H1 (cell line): ENCODE measurements at regions not wholly inside any gene's neighbourhood (a gene's known extent, or its start where the extent isn't known, plus 50 kb on each side); places are given as distances from the start of the nearest gene placed in this dataset.

Source experiments
- EGR1 ChIP-seq: IDR thresholded peaks from 2 replicates; pipeline ENCODE4 v1.6.1; 2011; ENCODE audit warnings: low read depth, low read length, borderline replicate concordance
- JUN ChIP-seq: IDR thresholded peaks from 2 replicates; pipeline ENCODE4 v1.6.1; 2011; ENCODE audit warnings: low read depth, mild to moderate bottlenecking, improper control_type of control experiment, low read length
- JUND ChIP-seq: IDR thresholded peaks from 2 replicates; pipeline ENCODE4 v1.6.1; 2011; ENCODE audit warnings: mild to moderate bottlenecking, improper control_type of control experiment, low read length
- POLR2A ChIP-seq, 2 experiments: IDR thresholded peaks; 1 replicate in 1 of 2; 2 replicates in 1 of 2; pipeline ENCODE4 v1.6.1; 2011; ENCODE audit warnings: low read depth in 2 of 2, low read length in 2 of 2, mild to moderate bottlenecking in 2 of 2; ENCODE audit errors: control extremely low read depth in 1 of 2
- RFX5 ChIP-seq: IDR thresholded peaks from 2 replicates; pipeline ENCODE4 v1.6.1; 2011; ENCODE audit warnings: low read depth, low read length, improper control_type of control experiment, borderline replicate concordance
- RXRA ChIP-seq: IDR thresholded peaks from 2 replicates; pipeline ENCODE4 v1.6.1; 2011; ENCODE audit warnings: low read depth, mild to moderate bottlenecking, low read length, moderate library complexity; ENCODE audit not compliant: insufficient read depth
- SAP30 ChIP-seq: fragments of 300-600 bp; sonication (generic); IDR thresholded peaks from 2 replicates; pipeline ENCODE4 v1.7.1; 2012; ENCODE audit warnings: low read length, moderate library complexity, mild to moderate bottlenecking, inconsistent platforms; ENCODE audit not compliant: insufficient read depth, insufficient replicate concordance
- SP1 ChIP-seq: IDR thresholded peaks from 2 replicates; pipeline ENCODE4 v1.6.1; 2011; ENCODE audit warnings: low read depth, low read length
- TF ChIP-seq, protein P1 (sequence below), 3 experiments: IDR thresholded peaks; 1 replicate in 2 of 3; 2 replicates in 1 of 3; pipeline versions ENCODE4 v1.5.1 to v1.6.1; 2011; ENCODE audit warnings: low read length in 3 of 3, mild to moderate bottlenecking in 3 of 3, inconsistent platforms in 2 of 3, low read depth in 1 of 3, moderate library complexity in 1 of 3; ENCODE audit not compliant: insufficient read depth in 1 of 3; ENCODE audit errors: control extremely low read depth in 1 of 3

GRCh38 chr21:27462726-27463125 is 495.8 kb upstream of the ADAMTS5 start:
- TF ChIP-seq EGR1 (no peak), SAP30 (no peak), JUN (no peak), POLR2A (IDR thresholded peaks at IDR 0.05; ENCODE audit: control extremely low read depth in 1 of 2, low read depth in 2 of 2, low read length in 2 of 2) (no peak), RFX5 (no peak), JUND (no peak), RXRA (no peak), SP1 (no peak)
- TF ChIP-seq, protein P1, sequence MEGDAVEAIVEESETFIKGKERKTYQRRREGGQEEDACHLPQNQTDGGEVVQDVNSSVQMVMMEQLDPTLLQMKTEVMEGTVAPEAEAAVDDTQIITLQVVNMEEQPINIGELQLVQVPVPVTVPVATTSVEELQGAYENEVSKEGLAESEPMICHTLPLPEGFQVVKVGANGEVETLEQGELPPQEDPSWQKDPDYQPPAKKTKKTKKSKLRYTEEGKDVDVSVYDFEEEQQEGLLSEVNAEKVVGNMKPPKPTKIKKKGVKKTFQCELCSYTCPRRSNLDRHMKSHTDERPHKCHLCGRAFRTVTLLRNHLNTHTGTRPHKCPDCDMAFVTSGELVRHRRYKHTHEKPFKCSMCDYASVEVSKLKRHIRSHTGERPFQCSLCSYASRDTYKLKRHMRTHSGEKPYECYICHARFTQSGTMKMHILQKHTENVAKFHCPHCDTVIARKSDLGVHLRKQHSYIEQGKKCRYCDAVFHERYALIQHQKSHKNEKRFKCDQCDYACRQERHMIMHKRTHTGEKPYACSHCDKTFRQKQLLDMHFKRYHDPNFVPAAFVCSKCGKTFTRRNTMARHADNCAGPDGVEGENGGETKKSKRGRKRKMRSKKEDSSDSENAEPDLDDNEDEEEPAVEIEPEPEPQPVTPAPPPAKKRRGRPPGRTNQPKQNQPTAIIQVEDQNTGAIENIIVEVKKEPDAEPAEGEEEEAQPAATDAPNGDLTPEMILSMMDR (IDR thresholded peaks at IDR 0.05; ENCODE audit: control extremely low read depth in 1 of 3, insufficient read depth in 1 of 3, low read depth in 1 of 3, low read length in 3 of 3), result no peak
